Activated naive CD8-positive, alpha-beta T cell treated with anti-CD3 and anti-CD28 coated beads, Interleukin-2, amount 50 U/mL, for 24 hours (primary cell): ENCODE measurements at regions not wholly inside any gene's neighbourhood (a gene's known extent, or its start where the extent isn't known, plus 50 kb on each side); places are given as distances from the start of the nearest gene placed in this dataset.
"Not testable (repeated sequence)": the region's sequence is repeated elsewhere in the genome, so short reads cannot be mapped to it uniquely, and the experiment has no call there.

Source experiments
- ATAC-seq: fragments of 150-1000 bp; cut with Tn5 transposase; one replicate; pipeline ENCODE4 v1.10.0; 2021
- DNase-seq: peaks from one replicate; pipeline ENCODE4 v3.0.0; 2021
- H3K27ac Mint-ChIP-seq: one replicate; pipeline ENCODE4 v1.8.0; 2021; ENCODE audit warnings: mild to moderate bottlenecking, mixed read lengths
- H3K27me3 Mint-ChIP-seq: one replicate; pipeline ENCODE4 v1.8.0; 2021; ENCODE audit warnings: mixed read lengths
- H3K36me3 Mint-ChIP-seq: one replicate; pipeline ENCODE4 v1.8.0; 2021; ENCODE audit warnings: low read depth, mixed read lengths
- H3K4me1 Mint-ChIP-seq: one replicate; pipeline ENCODE4 v1.8.0; 2021; ENCODE audit warnings: mixed read lengths
- H3K4me3 Mint-ChIP-seq: one replicate; pipeline ENCODE4 v1.8.0; 2021; ENCODE audit warnings: mild to moderate bottlenecking, moderate library complexity, mixed read lengths
- H3K9me3 Mint-ChIP-seq: one replicate; pipeline ENCODE4 v1.8.0; 2021; ENCODE audit warnings: mixed read lengths

DNA sequence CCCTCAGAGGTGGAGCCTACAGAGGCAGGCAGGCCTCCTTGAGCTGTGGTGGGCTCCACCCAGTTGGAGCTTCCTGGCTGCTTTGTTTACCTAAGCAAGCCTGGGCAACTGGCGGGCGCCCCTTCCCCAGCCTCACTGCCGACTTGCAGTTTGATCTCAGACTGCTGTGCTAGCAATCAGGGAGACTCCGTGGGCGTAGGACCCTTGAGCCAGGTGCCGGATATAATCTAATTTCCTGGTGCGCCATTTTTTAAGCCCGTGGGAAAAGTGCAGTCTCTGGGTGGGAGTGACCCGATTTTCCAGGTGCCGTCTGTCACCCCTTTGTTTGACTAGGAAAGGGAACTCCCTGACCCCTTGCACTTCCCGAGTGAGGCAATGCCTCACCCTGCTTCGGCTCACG, 769.1 kb upstream of the SEMA6A start:
- not testable (repeated sequence) for H3K27me3 Mint-ChIP-seq, H3K36me3 Mint-ChIP-seq, ATAC-seq, H3K9me3 Mint-ChIP-seq, H3K4me3 Mint-ChIP-seq, DNase-seq, H3K4me1 Mint-ChIP-seq, H3K27ac Mint-ChIP-seq

GRCh38 chr5:117337064-117337749, 762.6 kb upstream of the SEMA6A start:
- no peak overlapping the region for H3K27ac Mint-ChIP-seq
- H3K9me3 Mint-ChIP-seq = no peaks in the 10 kb centered on the region
- no peak for DNase-seq
- ATAC-seq = no peak
- H3K27me3 Mint-ChIP-seq = no peaks in the 10 kb centered on the region
- no peaks in the 10 kb centered on the region for H3K4me1 Mint-ChIP-seq
- H3K4me3 Mint-ChIP-seq = no peak overlapping the region
- H3K36me3 Mint-ChIP-seq = no peaks in the 10 kb centered on the region

DNA sequence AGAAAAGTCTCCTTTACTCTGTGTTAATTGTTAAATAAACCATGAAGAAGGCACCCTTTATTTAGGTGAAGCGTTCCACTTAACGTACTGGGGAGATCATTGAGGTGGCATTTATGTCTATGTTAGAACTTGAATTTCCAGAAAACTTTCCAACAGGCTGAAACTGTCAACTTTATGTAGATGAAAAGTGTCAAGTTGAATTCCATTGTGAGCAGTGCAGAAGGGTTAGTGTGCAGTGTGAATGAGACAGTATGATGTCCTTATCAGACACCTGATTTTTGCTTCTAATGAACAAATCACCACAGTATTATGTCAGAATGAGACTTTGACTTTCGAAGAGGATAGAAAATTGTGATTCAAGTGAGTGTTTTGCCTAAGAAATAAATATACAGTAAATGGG, 761.6 kb upstream of the SEMA6A start:
- Mint-ChIP-seq H3K4me1 (no peaks in the 10 kb centered on the region), H3K9me3 (no peaks in the 10 kb centered on the region), H3K4me3 (no peak overlapping the region), H3K27ac (no peak overlapping the region), H3K36me3 (no peaks in the 10 kb centered on the region), H3K27me3 (no peaks in the 10 kb centered on the region)
- DNase-seq (no peak), ATAC-seq (no peak)

- no peak overlapping the region for H3K4me3 Mint-ChIP-seq
Measured at GRCh38 chr5:117333011-117333410, 758.4 kb upstream of the SEMA6A start.

GRCh38 chr5:117332341-117332740, 757.7 kb upstream of the SEMA6A start:
- H3K27me3 Mint-ChIP-seq = no peaks in the 10 kb centered on the region
- no peak overlapping the region for H3K4me3 Mint-ChIP-seq
- no peaks in the 10 kb centered on the region for H3K4me1 Mint-ChIP-seq
- no peaks in the 10 kb centered on the region for H3K9me3 Mint-ChIP-seq
- H3K36me3 Mint-ChIP-seq = no peaks in the 10 kb centered on the region
- DNase-seq = no peak
- no peak overlapping the region for H3K27ac Mint-ChIP-seq
- no peak for ATAC-seq

More at GRCh38 chr5:117333011-117333410, 758.4 kb upstream of the SEMA6A start:
- Mint-ChIP-seq H3K9me3 (no peaks in the 10 kb centered on the region), H3K27me3 (no peaks in the 10 kb centered on the region), H3K27ac (no peak overlapping the region), H3K4me1 (no peaks in the 10 kb centered on the region), H3K36me3 (no peaks in the 10 kb centered on the region)
- no peak for DNase-seq
- ATAC-seq = no peak

DNA sequence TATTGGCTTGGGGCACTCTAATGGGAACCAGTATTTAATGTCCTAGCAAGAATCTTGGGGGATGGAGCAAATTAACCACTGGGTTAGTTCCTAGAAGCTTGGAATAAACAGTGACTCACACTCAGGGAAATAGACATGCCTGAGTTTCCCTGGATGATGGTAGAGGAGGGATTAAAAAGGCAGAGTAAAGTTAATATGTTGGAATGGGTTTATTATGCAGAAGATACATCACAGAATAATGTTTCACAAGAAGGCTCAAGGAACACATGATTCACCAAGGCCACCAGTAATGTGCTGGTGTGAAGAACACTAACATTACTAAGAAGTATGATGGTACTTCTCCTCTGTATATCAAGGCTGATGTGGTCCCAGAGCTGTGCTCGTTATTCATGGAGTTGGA, 752.9 kb upstream of the SEMA6A start:
- Mint-ChIP-seq H3K27me3 (no peaks in the 10 kb centered on the region), H3K36me3 (no peaks in the 10 kb centered on the region), H3K4me1 (no peaks in the 10 kb centered on the region), H3K9me3 (peaks cover 8% of the 10 kb centered on the region), H3K4me3 (no peak overlapping the region), H3K27ac (no peak overlapping the region)
- DNase-seq = no peak
- ATAC-seq = no peak

DNA sequence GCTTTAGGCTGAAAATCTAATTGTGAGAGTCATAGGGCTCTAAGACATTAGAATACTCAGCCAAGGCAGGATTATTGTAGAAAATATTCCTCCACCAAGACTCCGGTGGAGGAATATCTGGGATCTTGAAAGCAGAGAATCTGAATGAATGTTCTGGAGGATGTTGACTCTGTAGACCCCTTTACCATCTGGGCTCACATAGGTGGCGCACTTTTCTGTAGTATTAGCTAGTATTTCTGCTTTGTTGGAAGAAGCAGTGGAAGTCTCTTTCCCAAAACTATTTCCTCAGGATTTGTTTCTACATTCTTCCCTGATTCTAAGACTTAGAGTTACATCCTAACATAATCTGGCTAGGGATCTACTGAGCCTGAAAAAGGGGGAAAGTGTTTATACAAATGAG, 752.4 kb upstream of the SEMA6A start:
- H3K36me3 Mint-ChIP-seq = no peaks in the 10 kb centered on the region
- DNase-seq = no peak
- ATAC-seq = no peak
- no peak overlapping the region for H3K27ac Mint-ChIP-seq
- H3K9me3 Mint-ChIP-seq = peaks cover 8% of the 10 kb centered on the region
- no peak overlapping the region for H3K4me3 Mint-ChIP-seq
- H3K4me1 Mint-ChIP-seq = no peaks in the 10 kb centered on the region
- no peaks in the 10 kb centered on the region for H3K27me3 Mint-ChIP-seq

GRCh38 chr5:117318528-117318927, 743.9 kb upstream of the SEMA6A start:
- ATAC-seq (no peak), DNase-seq (no peak)
- Mint-ChIP-seq H3K27me3 (no peaks in the 10 kb centered on the region), H3K36me3 (no peaks in the 10 kb centered on the region), H3K4me3 (no peak overlapping the region), H3K4me1 (no peaks in the 10 kb centered on the region), H3K9me3 (peaks cover 4% of the 10 kb centered on the region), H3K27ac (no peak overlapping the region)

GRCh38 chr5:117315170-117315569, 740.5 kb upstream of the SEMA6A start:
- no peak overlapping the region for H3K4me3 Mint-ChIP-seq
- peaks cover 4% of the 10 kb centered on the region for H3K9me3 Mint-ChIP-seq
- DNase-seq = no peak
- H3K4me1 Mint-ChIP-seq = no peaks in the 10 kb centered on the region
- ATAC-seq = no peak
- no peak overlapping the region for H3K27ac Mint-ChIP-seq
- H3K27me3 Mint-ChIP-seq = no peaks in the 10 kb centered on the region
- no peaks in the 10 kb centered on the region for H3K36me3 Mint-ChIP-seq

DNA sequence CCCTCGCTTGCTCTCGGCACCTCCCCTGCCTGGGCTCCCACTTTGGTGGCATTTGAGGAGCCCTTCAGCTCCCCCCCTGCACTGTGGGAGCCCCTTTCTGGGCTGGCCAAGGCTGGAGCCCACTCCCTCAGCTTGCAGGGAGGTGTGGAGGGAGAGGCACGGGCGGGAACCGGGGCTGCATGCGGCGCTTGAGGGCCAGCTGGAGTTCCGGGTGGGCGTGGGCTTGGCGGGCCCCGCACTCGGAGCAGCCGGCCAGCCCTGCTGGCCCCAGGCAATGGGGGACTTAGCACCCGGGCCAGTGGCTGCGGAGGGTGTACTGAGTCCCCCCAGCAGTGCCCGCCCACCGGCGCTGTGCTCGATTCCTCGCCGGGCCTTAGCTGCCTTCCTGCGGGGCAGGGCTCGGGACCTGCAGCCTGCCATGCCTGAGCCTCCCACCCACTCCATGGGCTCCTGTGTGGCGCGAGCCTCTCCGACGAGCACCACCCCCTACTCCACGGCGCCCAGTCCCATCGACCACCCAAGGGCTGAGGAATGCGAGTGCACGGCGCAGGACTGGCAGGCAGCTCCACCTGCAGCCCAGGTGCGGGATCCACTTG, 730.0 kb upstream of the SEMA6A start:
- not testable (repeated sequence) for H3K9me3 Mint-ChIP-seq, H3K36me3 Mint-ChIP-seq, H3K27ac Mint-ChIP-seq, DNase-seq, H3K4me1 Mint-ChIP-seq, H3K27me3 Mint-ChIP-seq, H3K4me3 Mint-ChIP-seq, ATAC-seq

DNA sequence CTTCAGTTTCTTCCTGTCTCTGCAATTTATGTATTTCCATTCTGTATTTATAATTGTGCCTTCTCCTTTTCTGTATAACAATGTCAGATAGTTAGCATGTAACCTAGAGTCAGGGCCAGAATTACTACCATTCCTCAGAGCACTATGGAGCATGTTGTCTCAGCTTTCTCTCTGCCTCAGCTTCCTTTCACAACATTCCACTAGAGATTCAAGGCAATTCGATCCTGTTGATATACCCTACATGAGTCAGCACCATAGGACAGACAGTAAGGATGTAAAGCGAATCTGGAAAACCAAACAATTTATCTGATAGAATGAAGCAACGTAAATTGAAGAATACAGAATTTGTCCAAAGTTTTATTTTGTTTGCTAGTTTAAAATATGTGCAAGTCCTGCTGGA, 728.3 kb upstream of the SEMA6A start:
- ATAC-seq (no peak), DNase-seq (no peak)
- Mint-ChIP-seq H3K27ac (no peak overlapping the region), H3K4me3 (no peak overlapping the region), H3K4me1 (no peaks in the 10 kb centered on the region), H3K36me3 (no peaks in the 10 kb centered on the region), H3K27me3 (no peaks in the 10 kb centered on the region), H3K9me3 (peaks cover 7% of the 10 kb centered on the region)

GRCh38 chr5:117302473-117302872, 727.9 kb upstream of the SEMA6A start:
- no peaks in the 10 kb centered on the region for H3K36me3 Mint-ChIP-seq
- ATAC-seq (no peak), DNase-seq (no peak)
- H3K27ac Mint-ChIP-seq = no peak overlapping the region
- H3K9me3 Mint-ChIP-seq = peaks cover 7% of the 10 kb centered on the region
- H3K4me1 Mint-ChIP-seq = no peaks in the 10 kb centered on the region
- H3K27me3 Mint-ChIP-seq = no peaks in the 10 kb centered on the region
- H3K4me3 Mint-ChIP-seq = no peak overlapping the region

GRCh38 chr5:117299936-117300328, 725.3 kb upstream of the SEMA6A start:
- no peak for ATAC-seq
- no peak for DNase-seq
- Mint-ChIP-seq H3K27me3 (no peaks in the 10 kb centered on the region), H3K4me3 (no peak overlapping the region), H3K27ac (no peak overlapping the region), H3K4me1 (no peaks in the 10 kb centered on the region), H3K36me3 (no peaks in the 10 kb centered on the region), H3K9me3 (peaks cover 9% of the 10 kb centered on the region)

- H3K27ac Mint-ChIP-seq = no peak overlapping the region
- H3K4me3 Mint-ChIP-seq = no peak overlapping the region
- ATAC-seq = no peak
- H3K36me3 Mint-ChIP-seq = no peaks in the 10 kb centered on the region
- peaks cover 9% of the 10 kb centered on the region for H3K9me3 Mint-ChIP-seq
- no peaks in the 10 kb centered on the region for H3K4me1 Mint-ChIP-seq
- DNase-seq = no peak
- no peaks in the 10 kb centered on the region for H3K27me3 Mint-ChIP-seq
Measured at GRCh38 chr5:117299224-117299935, 724.8 kb upstream of the SEMA6A start.

DNA sequence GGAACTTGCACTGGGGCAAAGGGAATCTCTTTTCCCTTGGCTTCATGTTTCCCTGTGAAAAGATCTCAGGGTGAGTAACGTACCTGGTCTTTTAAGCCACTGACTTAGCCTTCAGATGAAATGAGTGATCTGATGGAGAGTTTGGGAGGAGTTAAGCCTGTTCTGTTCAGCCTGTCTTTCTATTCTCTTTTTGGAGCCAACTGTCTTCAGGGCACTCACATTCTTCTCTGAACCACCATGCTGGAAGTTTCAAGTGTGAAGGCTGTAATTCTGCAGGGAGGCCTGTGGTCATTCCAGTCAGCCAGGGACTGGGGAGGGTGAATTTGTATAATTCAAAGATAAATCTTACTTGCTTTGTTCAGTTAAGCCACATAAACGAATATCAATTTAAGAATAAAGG, 722.2 kb upstream of the SEMA6A start:
- peaks cover 6% of the 10 kb centered on the region for H3K9me3 Mint-ChIP-seq
- DNase-seq = no peak
- H3K4me3 Mint-ChIP-seq = no peak overlapping the region
- no peaks in the 10 kb centered on the region for H3K27me3 Mint-ChIP-seq
- no peak overlapping the region for H3K27ac Mint-ChIP-seq
- H3K36me3 Mint-ChIP-seq = no peaks in the 10 kb centered on the region
- H3K4me1 Mint-ChIP-seq = no peaks in the 10 kb centered on the region
- ATAC-seq = no peak
